ENCODE measurements at regions not wholly inside any gene's neighbourhood (a gene's known extent, or its start where the extent isn't known, plus 50 kb on each side); places are given as distances from the start of the nearest gene placed in this dataset.

GRCh38 chr11:81756864-81757595 is 976.6 kb downstream of the FAM181B start:
- TF ChIP-seq SPI1 (IDR thresholded peaks at IDR 0.05; ENCODE audit: borderline replicate concordance, low read depth) (no peak), POLR2AphosphoS5 (IDR thresholded peaks at IDR 0.05; ENCODE audit: low read depth) (no peak), GABPA (IDR thresholded peaks at IDR 0.05; ENCODE audit: low read depth) (no peak)
- TF ChIP-seq, protein P1, sequence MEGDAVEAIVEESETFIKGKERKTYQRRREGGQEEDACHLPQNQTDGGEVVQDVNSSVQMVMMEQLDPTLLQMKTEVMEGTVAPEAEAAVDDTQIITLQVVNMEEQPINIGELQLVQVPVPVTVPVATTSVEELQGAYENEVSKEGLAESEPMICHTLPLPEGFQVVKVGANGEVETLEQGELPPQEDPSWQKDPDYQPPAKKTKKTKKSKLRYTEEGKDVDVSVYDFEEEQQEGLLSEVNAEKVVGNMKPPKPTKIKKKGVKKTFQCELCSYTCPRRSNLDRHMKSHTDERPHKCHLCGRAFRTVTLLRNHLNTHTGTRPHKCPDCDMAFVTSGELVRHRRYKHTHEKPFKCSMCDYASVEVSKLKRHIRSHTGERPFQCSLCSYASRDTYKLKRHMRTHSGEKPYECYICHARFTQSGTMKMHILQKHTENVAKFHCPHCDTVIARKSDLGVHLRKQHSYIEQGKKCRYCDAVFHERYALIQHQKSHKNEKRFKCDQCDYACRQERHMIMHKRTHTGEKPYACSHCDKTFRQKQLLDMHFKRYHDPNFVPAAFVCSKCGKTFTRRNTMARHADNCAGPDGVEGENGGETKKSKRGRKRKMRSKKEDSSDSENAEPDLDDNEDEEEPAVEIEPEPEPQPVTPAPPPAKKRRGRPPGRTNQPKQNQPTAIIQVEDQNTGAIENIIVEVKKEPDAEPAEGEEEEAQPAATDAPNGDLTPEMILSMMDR (IDR thresholded peaks at IDR 0.05; ENCODE audit: insufficient read depth, low read length) = no peak
- TF ChIP-seq, protein P2, sequence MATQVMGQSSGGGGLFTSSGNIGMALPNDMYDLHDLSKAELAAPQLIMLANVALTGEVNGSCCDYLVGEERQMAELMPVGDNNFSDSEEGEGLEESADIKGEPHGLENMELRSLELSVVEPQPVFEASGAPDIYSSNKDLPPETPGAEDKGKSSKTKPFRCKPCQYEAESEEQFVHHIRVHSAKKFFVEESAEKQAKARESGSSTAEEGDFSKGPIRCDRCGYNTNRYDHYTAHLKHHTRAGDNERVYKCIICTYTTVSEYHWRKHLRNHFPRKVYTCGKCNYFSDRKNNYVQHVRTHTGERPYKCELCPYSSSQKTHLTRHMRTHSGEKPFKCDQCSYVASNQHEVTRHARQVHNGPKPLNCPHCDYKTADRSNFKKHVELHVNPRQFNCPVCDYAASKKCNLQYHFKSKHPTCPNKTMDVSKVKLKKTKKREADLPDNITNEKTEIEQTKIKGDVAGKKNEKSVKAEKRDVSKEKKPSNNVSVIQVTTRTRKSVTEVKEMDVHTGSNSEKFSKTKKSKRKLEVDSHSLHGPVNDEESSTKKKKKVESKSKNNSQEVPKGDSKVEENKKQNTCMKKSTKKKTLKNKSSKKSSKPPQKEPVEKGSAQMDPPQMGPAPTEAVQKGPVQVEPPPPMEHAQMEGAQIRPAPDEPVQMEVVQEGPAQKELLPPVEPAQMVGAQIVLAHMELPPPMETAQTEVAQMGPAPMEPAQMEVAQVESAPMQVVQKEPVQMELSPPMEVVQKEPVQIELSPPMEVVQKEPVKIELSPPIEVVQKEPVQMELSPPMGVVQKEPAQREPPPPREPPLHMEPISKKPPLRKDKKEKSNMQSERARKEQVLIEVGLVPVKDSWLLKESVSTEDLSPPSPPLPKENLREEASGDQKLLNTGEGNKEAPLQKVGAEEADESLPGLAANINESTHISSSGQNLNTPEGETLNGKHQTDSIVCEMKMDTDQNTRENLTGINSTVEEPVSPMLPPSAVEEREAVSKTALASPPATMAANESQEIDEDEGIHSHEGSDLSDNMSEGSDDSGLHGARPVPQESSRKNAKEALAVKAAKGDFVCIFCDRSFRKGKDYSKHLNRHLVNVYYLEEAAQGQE (IDR thresholded peaks at IDR 0.05; ENCODE audit: insufficient replicate concordance, low read depth) = no peak

Data from HL-60 (cell line).